ENCODE measurements at regions not wholly inside any gene's neighbourhood (a gene's known extent, or its start where the extent isn't known, plus 50 kb on each side); places are given as distances from the start of the nearest gene placed in this dataset.

DNA sequence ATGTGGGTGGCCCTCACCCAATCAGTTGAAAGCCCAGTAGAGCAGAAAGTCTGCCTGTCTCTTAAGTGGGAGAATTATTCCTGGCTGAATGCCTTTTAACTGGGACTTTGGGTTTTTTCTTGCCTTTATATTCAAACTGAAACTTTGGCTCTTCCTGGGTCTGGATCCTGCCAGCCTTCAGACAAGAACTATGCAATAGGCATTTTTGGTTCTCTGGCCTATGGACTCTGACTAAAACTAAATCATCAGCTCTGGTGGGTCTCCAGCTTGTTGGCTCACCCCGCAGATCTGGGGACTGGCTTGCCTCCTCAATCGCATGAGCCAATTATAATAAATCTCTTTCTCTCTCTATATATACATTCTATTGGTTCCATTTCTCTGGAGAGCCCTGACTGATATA is 173.0 kb upstream of the IGF1 start:
- DNase-seq = no peak

DNA sequence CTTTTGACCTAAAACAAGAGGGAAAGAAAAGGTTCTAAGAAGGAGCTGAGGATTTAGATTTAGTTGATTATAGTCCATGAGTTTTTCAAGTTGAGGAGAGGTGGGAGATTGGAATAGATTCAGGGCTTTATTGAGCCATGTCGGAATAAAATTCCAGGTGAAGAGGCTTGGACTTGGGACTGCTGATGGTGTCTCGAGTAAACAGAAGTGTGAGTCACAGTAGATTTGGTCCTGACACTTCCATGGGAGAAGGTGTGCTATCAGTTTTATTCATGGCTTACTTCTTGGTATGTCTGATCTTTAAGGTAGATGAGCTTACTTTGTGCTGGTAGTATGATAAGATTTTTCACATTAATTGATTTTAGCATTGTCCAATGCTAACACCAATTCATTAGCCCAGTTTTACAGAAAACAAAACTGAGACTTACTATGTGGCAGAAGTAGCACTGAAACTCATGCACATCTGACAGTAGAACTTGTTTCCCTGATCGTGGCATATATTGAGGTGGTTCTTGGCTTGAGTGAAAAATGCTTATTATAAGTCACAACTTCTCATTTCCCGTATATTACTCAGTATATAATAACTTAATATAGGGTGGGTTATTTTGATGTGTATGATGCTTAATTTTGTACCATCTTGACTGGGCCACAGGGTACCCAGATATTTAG is 172.4 kb upstream of the IGF1 start:
- DNase-seq = no peak

DNA sequence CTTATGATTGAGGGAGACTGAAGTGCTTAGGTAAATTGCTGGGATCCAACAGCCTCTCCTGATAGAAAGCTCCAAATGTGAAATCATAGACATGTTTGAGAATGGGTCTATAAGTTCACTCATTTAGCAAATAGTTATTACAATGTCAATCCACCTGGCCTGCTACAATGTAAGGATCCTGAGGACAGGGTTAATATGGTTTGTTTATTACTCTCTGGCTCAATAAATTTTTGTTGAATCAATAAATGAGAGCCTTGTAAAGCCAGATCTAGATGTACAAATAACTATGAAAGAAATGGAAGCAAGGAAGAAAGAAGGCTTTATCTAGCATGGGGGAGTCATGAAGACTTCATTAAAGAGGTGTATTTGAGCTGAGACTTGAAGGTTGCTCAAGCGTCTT is 165.6 kb upstream of the IGF1 start:
- DNase-seq = no peak

DNA sequence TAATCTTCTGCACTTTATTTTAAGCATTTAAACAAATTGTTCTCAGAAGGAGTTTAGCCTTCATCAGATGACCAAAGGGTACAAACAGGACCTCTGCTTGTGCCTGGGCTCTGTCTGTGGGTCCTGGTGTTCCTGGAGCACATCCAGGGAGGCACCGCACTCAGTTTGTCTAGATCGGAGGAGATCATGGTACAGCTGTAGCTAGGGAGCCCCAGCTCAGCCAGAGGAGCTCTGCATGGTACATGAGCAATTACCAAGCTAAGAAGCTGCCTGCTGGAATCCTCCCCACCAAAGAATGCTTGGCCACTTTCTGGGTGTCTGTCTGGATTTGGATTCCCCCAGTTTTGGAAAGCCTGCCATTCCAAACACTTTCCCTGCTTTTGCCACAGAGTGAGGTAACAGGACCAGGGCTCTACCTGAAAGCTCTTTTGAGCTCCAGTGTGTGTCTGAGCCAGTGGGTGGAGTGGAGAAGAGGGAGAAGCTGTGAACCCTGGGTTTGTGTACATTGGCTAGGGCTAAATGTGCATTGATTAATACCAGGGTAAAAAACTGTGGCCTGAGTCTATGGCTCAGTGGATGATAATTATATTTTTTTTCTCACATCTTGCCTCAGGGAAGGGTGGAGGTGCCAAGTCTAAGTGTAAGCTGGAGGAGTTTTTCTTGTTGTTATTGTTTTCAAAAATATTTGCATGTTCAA is 163.7 kb upstream of the IGF1 start:
- DNase-seq = no peak

DNA sequence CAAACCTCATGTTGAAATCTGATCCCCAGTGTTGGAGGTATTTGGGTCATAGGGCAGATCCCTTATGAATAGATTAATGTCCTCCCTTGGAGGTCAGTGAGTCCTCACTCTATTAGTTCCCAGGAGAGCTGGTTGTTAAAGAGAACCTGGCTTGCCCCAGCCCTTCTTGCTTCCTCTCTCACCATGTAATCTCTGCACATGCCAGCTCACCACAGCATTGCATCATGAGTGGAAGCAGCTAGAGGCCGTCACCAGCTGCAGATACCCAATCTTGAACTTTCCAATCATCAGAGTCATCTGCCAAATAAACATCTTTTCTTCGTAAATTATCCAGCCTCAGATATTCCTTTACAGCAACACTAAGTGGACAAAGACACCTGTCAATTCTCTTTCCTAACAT is 161.8 kb upstream of the IGF1 start:
- peak; percentile 38 for DNase-seq

DNA sequence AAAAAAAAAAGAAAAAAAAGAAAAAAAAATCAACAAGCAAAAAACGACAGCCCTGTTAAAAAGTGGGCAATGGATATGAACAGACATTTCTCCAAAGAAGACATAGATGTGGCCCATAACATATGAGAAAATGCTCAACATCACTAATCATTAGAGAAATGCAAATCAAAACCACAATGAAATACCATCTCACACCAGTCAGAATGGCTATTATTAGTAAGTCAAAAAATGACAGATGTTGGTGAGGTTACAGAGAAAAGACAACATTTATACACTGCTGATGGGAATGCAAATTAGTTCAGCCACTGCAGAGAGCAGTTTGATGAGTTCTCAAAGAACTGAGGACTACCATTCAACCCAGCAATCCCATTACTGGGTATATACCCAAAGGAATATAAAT is 160.3 kb upstream of the IGF1 start:
- DNase-seq = peak; percentile 76

DNA sequence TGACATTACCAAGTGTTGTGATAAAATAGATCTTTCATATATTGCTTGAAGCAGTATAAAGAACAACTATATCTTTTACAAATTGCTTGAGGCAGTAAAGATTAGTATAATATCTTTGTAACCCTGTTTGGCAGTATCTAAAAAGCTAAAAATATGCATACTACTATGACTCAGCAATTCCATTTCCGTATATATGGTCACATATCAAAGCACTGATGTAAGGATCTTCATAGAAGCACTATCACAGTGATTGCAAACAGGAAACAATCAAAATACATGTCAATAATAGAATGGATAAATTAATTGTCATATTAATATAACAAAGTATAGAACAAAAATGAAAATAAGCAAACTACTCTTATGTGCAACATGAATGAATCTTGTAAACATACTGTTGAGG is 158.4 kb upstream of the IGF1 start:
- peak; percentile 73 for DNase-seq

DNA sequence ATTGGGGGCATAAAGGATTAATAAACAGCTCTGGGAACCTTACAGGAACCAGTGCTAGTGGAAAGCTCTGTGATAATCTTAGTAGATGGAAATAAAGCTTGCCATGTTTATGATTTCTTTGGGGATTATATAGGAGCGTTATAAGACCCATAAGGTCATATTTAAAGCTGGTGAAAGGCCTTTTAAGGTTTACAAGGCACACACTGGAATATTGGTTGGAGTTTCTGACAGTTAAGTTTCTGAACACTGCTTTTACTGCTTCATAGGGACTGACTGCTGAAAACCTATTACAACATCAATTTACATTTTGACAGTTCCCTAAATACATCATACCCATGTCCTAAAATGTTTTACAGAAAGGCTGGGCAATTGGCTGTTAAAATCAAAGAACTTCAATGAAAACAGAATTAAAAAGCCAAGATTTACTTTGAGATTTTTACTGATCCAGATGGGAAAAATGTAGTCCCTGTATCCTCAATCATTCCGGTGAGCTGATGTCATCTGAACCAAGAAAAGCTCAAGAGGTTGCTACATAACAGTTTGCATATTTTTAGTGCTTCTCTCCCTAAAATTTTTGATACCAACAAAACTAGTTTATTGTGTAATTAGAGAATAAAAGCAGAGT is 153.7 kb upstream of the IGF1 start:
- peak; percentile 92 for DNase-seq

DNA sequence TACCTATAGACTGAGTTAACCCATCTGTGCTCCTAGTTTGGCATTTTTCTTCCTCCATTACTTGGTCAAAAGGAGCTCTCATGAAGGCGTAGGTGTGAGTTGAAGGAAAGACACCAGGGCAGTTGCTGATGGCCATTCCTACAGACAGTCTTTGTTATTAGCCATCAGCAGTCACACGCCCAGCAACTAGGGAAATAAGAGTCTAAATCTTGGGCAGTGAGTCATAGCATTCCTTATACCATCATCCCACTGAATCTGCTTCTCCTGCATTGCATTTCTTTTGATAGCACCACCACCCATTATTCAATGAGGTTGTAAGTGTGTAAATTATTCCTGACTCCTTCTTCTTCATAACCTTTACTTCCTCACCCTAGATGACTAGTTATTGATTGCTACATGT is 150.9 kb upstream of the IGF1 start:
- peak; percentile 91 for DNase-seq

DNA sequence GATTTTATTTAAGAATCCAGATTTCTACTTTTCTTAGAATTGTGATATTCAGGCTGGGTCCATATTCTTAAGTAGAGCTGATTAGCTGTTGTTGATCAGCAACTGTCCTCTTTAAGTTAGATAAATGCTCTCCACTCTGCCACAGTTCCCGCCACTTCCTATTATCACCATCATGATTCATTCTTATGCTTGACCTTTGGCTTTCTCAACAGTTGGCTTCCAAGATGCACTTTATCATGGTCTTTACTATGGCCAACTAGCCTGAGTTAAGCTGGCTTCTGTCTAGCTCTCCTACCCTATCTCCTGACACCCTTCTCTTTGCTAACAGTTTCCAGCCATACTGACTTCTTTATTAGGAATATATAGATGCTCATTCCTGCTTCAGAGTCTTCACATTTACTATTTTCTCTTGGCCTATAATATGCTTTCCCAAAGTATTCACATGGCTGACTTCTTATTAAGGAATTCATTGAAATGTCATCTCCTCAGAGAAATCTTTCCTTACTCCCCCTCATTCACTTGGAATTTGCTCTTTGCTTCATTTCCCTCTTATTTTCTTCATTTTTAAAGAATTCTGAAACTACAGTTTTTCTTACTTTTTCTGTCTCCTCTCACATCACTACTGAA is 149.0 kb upstream of the IGF1 start:
- peak; percentile 75 for DNase-seq

DNA sequence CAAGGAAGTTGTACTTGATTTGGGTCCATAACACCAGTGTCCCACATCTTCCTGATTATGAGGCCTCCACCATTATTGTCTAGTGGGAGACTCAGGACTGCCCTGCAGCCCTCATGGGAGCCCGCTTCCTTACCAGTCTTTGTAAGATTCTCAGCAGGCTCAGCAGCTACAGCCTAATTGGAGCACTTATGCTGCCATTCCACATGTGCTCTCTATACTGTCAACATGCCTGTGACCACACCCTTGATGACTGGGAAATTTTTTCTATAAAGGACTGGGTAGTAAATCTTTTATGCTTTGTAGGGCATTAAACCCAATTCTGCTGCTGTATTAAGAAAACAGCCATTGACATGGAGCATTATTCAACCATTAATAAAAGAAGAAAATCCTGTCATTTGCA is 145.5 kb upstream of the IGF1 start:
- DNase-seq = no peak

DNA sequence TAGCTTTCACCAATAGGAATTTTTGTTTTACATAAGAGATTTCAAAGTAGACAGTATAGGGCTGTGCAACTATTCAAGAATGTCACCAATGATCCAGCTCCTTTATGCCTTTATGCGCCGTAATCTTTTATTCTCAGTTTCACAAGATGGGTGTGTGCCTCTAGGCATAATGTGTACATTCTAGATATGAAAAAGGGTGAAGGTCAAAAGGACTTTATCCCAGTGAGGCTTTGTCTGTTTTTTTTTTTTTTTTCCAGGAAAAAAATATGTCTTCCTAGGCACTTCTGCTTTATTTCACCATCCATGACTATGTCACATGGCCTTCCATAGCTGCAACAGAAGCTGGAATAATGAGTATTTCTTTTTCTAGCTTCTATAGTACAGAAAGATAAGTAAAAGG is 142.3 kb upstream of the IGF1 start:
- no peak for DNase-seq

DNA sequence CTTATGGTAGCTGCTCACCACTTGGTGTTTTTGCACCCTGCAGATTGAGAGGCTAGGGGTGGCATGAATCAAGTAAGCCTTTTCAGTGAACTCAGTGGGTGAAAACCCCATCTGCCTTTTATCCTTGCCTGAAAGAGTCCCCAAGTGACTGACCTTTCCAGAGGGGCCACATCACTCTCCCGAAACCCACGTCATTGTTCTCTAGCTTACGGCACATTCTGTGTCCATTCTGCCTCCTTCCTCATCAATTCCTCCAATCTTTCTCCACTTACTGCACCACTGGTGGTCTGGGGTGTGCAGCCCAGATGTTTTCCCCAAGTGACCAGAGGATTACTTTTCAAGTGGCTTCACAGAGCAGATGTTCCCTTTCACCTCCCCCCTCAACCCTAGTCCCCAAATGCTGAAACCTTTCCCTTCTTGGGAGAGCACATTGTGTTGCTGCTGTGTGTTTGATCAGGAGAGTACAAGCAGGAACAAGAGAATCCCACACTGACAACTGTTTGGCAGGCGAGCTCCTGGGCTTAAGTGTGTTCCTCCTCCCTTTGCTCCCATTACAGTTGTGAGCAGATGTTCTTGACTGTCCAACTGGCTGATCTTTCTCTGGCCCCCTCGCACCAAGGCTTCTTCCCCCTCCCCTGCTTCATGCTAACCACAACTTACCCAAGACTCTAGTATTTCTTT is 138.0 kb upstream of the IGF1 start:
- DNase-seq = no peak

DNA sequence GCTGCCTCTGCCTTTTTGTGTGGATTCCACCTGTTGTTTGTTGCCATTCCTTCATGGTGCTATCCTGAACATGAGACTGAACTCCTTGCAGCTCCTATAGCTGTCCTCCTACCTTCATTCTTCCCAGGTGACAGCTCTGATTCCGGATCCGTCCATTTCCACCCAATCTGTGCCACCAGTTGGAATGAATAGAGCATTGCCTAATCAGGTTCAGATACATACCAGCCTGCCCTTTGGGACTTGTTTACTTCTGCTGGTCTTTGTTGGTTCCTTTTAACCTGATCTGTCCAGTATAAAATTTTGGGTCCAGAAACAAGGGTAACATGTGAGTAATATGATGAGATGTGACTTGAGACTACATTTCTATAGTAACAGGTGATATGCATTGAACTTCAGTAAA is 136.3 kb upstream of the IGF1 start:
- no peak for DNase-seq

DNA sequence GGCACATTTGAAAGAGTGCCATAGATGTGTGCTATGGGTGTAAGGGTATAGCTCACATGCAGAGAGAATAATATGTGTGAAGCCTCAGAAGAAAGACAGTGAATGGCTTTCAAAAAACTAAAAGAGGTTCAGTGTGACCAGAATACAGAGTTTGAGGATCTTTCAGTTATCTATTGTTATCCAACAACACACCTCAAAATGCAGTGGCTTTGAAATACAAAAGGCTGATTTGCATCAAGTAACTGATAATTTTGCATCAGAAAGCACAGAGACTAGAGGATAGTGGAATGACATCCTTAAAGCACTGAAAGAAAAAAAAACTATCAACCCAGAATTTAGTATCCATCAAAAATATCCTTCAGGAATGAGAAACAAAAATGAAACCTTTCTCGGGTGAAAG is 131.6 kb upstream of the IGF1 start:
- DNase-seq = no peak

DNA sequence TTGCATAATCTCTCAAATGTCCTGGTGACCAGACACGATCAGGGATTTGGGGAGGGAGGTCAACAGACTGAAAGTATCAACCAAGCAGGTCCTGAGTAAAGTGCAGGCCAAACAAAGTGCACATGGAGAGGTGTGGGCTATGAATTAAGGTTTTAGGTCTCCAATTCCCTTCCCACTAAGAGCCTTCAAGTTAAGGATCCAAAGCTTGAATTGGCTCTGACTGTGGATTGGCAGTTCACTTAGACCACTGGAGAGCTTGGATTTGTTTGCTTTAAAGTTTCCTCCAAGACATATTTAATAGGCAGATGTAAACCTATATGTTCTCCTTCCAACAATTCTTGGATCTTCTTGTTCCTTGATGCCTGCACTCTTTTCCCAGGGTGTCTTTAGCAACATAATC is 129.6 kb upstream of the IGF1 start:
- DNase-seq = no peak

DNA sequence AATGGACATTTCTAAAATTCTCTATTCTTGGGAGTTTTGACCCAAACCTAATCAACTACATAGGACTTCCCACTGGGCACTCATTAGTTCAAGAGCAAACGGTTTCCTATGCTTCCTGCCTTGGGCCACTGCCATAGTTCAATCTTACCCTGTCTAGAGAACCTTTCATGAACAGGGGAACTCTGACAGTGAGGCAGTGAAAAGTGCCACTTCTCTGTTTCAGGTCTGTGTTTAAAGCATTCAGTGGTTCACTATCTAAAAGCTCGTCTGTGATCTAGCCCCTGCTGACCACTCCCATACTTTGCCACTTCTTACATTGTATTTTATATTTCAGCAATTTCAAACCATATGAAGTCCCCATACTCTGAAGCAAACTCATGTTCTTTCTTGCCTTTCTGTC is 122.7 kb upstream of the IGF1 start:
- DNase-seq = no peak

DNA sequence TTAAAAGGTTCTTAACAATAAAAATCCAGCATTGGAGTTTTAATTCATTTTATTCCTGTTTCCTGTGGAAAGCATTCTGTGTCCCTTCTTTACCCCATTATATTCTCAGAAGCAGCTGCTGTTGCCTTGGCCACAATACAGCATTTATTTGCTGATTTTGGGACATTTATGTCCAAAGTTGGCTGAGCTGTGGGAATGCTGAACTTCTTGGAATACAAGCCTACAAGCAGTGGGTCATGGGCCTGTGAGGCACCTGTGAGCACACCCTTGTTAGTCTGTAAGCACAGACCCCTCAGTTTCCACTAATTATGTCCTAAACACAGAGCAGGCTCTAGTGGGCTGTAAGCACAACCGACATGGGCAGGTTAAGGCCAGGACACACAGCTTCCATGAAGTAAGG is 122.2 kb upstream of the IGF1 start:
- no peak for DNase-seq

DNA sequence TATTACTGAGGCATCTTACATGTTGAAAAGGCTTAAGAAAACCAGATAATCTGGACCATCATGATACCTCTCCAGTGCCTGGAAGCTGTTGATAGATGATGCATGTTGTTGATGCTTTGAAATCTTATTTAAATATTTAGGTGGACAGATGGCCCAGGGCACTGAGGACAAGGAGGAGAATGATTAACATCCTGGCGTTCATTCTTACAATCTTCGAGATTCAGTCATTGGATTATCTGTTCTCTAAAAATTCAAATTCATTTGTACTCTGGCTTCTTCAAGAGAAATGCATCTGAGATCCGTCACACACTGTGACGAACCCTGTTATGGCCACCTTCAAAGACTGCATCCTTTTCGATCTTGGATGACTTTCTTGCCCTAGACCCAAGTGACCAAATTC is 121.3 kb upstream of the IGF1 start:
- no peak for DNase-seq

DNA sequence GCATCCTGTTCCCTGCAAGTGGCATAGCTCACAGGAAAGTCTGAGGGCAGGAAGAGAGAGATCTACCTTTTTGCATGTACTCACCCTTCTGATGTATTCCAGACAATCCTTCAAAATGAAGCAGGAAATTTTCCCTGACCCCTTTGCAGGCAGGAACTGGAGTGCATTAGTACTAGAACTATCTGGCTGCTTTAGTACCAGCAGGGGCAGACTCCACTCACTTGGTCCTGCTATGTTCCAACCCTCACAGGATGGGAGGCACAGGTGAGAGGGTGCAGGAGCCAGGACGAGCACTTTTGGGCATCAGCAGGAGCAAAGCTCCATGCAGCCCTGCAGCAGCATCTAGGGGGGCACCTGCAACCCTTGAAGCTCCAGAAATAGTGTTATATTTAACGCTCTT is 116.3 kb upstream of the IGF1 start:
- no peak for DNase-seq

DNA sequence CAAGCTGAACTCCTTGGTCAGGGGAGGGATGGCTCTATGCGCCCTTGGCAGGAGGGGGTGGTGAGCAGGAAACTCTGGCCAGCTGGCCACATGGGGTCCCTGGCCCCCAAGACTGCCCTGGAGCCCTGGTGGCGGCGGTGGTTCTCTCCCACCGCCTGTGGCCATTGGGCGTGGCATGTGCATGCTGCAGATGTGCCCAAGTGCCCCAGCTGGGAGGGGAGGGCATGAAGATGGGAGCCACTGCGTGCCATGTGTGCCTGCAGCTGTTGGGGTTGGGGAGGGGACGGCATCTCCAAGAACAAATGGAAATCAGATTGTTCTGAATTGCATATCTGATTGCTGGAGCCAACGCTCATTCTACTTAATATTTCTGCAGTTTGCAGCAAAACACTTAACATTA is 115.7 kb upstream of the IGF1 start:
- no peak for DNase-seq

DNA sequence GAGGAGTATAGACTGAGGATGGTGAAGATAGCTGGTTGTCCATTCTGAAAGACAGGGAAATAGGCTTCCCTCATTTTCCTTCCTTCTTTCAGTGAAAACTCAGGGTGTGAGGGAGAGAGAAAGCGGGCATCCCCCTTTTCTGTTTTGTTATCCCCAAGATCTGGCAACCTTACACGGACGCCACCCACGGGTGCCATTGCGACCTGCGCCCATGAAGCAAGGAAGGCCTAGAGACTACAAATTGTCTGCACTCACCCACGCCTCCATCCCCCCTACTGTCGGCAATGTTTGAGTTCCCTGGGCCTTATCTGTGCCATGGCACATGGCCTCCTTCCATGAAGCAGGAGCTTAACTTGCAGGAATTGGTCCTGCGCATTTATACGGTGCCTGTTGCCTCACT is 115.0 kb upstream of the IGF1 start:
- DNase-seq = no peak

DNA sequence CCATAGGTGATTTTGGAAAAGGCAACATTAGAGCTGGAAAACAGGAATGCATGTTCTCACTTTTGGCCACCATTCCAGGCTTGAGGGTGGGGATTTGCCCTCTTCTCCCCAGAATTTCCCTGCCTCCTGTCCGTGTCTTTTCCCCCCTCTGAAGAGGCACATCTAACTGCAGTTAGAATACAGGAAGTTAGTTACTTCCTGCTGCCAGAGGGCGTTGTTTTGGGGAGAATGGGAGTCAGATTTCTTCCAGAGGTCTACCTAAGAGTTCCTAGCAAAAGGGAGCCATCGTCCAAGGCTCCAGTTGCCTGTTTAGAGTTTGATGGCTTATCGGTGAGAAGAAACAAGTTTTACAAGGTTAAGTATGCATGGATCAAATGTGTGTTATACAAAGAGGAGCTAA is 112.8 kb upstream of the IGF1 start:
- no peak for DNase-seq

Data from fibroblast of skin of scalp (primary cell).